GM21367 (cell line): ENCODE measurements at regions not wholly inside any gene's neighbourhood (a gene's known extent, or its start where the extent isn't known, plus 50 kb on each side); places are given as distances from the start of the nearest gene placed in this dataset.

Experiments
- ATAC-seq: cut with Tn5 transposase; IDR thresholded peaks from one replicate; pipeline ENCODE4 v1.9.1; 2021; ENCODE audit not compliant: unreplicated experiment

DNA sequence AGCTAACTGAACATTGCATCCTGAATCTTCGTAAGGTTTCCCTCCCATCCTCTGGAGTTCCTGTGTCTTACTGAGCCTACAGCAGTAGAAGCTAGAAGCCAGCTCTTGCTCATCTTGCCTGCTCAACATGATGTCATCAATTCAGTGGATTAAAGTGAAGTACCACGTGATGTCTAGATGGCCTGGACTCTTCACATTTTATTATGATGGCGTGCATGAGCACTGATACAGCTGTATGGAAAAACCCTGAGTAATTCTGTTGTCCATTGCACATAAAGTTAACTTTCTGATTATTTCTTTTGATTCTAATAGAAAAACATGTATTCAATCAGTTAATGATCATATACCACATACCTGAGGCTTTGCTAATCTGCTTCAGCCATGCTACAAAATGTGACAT lies 2387.7 kb upstream of the TENM3 start:
- no peak for ATAC-seq

DNA sequence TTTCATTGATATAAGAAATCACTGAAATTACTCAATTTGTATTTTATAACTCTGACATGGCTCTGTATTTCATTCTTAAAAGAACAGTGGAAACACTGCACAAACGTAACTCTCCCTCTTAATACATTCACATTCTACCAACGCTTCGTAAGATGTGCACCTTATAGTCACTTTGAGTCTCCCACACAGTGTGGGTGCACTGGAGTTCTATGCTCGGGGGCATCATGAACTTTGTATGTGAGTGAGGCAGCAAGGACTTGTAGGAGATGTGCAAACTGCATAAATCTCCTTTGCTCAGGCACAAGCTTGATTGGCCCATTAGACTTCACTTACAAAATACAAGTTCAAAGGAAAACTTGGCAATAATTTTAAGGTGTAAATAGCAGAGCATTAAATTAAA lies 2385.0 kb upstream of the TENM3 start:
- ATAC-seq = no peak

- ATAC-seq = peak; percentile 98
Measured at GRCh38 chr4:179867300-179867878, 2375.8 kb upstream of the TENM3 start.

DNA sequence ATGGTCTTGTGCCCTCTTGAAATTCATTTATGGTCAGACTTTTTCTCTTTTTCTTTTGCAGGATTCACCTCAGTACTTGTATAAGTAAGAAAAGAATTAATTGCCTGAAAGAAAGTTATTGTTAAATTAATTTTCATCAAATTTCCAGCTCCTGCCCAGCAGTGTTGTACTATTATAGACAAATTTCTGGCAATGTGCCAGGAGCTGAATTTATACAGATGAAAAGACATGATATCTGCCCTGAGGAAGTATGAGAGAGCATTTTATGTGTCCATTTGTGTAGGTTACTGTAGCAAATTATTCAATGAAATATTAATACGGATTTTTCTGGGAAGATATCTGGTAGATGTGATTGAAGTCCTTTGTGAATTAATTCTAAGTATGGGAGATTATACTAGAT lies 2371.5 kb upstream of the TENM3 start:
- ATAC-seq = no peak

- ATAC-seq = no peak
Measured at GRCh38 chr4:179872755-179873154, 2370.4 kb upstream of the TENM3 start.

DNA sequence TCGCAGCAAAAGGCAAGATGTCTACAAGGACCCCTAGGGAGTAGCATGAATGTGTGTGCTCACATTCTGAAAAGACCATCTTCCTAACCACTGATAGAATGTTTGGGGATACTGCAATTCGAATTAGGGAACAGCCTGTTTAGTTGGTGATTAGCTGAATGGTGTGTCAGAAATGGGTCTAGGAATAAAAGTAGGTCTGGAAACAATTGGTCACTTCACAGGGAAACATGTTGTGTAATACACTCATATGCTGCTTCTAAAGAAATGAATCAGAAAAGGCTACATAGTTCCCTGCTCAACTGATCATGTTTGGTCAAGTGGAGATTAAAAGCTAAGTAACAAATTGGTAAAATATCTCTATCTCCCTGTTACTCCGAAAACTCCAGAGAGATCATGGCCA lies 2362.4 kb upstream of the TENM3 start:
- no peak for ATAC-seq

DNA sequence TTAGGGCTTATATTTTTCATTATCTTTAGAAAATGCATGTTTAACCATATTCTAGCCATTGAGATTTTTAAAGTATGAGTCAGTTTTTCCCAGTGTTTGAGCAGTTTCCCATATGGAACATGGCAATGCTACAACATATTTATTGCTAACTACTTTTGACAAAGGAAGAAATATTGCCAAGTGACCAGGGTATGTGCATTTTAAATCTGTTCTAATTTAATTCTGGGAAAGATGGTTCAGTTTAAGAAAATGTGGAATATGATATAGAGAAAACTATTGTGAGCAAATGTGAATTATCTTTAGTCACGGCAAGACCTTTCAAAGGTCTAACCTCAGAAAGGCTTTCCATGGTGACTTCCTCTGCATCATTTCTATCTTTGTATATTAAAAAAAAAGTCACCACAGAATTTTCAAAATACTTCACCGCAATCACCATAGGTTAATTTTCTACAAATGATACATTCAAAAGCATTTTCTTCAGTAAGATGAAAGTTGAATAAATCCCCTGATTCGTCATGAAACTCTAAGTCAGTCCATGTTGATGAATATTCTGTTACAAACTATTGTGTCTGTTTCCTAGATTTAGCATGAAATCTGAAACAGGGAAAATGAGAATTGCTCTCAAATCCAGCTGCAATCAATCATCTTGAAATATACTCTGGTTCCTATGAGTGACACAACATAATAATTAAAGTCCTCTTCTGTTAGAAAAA lies 2349.0 kb upstream of the TENM3 start:
- ATAC-seq = no peak

DNA sequence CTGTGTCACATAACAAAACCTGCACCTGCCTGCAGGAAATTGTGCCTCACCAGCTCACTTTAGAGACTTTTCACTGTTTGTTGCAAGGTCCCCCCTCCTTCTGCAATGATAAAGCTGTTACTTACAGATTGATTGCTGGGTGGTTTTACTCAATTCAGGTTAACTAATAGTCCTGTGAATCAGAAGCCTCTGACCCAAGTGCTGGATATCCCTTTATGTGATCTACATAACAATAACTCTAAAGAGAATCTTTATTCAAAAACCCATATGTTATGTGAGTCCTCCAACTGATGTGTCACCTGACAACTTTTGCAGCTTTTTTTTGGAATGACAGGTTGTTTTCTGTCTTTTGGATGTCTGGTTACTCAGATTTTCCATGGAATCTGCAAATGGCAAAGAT lies 2323.6 kb upstream of the TENM3 start:
- no peak for ATAC-seq

- no peak for ATAC-seq
Measured at GRCh38 chr4:179927473-179927872, 2315.7 kb upstream of the TENM3 start.

GRCh38 chr4:179941911-179942310 lies 2301.3 kb upstream of the TENM3 start:
- ATAC-seq = no peak

DNA sequence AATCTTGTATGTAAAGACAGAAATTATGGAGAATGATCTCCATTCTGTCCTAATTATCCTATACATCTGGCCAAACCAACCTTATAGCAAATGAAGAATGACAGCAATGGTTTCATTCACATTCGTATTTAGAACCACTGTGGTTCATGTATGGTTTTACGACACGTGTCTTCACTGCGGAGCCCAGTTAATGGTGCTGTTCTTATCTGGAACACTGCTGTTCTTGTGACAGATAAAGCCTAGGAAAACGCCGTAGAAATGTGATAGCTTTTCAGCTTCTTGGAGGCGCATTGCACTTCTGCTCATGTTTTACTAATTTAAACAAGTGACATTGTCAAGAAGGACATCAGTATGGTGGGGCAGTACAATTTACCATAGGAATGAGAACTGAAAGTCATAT lies 2266.4 kb upstream of the TENM3 start:
- no peak for ATAC-seq

- no peak for ATAC-seq
Measured at GRCh38 chr4:179977378-179977777, 2265.8 kb upstream of the TENM3 start.

- ATAC-seq = no peak
Measured at GRCh38 chr4:179981161-179981560, 2262.0 kb upstream of the TENM3 start.

DNA sequence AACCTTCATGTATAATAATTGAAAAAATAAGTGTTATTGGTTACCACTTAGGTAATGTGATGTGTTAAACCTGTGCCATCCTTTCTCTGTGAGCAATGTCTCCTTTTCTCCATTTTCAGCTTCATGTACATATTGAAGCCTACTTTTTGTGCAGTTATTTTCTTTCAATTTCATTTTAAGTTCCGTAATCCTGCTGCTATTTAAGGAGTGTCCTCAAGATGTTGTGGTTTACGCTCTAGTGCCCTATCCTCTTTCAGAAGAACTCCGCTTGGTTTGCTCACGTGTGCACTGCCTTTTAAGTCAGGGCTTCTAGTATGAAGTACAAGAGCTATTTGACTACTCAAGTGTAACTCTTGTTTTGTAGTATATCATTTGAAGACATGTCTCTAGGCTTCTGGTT lies 2253.2 kb upstream of the TENM3 start:
- peak; percentile 100 for ATAC-seq

DNA sequence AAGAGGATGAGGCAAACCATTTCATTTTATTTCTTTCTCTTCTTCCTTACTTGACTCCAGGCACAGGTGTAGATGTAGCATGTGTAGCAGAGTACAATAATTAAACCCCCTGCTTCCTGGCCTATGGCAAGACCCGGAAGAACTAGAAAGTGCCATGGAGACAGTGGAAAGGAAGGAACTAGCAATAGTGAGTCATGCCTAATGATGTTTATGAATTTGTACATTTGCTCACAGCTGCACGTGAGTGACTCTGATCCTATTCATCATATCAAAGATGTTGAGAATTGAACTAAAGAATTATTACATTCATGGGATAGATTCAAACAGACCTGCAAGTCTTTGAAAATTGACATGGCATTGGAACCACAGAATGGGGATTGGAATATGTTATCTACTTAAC lies 2233.9 kb upstream of the TENM3 start:
- no peak for ATAC-seq

DNA sequence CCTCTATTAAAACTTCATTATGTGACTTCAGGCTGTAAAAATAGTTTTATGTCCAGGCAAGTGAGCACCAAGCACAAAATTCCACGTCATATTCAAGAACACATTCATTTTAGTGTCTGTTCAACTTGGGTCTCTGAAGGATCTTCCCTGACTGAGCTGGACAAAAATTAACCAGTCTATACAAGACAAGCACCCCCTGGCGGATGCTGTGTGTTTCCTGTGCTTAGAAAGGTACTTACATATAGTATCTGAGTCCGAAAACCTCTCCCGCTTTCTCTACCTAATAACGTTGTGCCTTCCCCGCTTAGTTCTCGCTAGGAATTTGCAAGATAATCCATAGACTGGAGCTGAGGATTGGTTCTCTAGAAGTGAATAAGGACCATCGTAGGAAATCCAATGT lies 2214.5 kb upstream of the TENM3 start:
- peak; percentile 69 for ATAC-seq

GRCh38 chr4:180031330-180031729 lies 2211.9 kb upstream of the TENM3 start:
- ATAC-seq = no peak

- no peak for ATAC-seq
Measured at GRCh38 chr4:180041576-180041975, 2201.6 kb upstream of the TENM3 start.

DNA sequence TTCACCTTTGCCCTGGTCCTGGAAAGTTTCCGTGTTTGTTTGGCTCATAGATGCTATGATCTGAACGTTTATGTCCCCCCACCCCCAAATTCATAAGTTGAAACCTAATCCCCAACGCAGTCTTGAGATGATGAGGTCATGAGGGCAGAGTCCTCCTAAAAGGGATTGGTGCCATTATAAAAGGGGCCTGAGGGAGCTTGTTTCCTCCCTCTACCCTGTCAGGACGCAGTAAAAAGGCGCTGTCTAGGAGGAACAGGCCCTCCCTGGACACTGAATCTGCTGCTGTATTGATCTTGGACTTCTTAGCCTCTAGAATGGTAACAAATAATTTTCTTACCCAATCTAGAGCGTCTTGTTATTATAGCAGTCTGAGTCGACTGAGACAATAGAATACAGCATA lies 2190.6 kb upstream of the TENM3 start:
- no peak for ATAC-seq

- ATAC-seq = no peak
Measured at GRCh38 chr4:180054291-180054690, 2188.9 kb upstream of the TENM3 start.

- no peak for ATAC-seq
Measured at GRCh38 chr4:180057299-180057721, 2185.9 kb upstream of the TENM3 start.

DNA sequence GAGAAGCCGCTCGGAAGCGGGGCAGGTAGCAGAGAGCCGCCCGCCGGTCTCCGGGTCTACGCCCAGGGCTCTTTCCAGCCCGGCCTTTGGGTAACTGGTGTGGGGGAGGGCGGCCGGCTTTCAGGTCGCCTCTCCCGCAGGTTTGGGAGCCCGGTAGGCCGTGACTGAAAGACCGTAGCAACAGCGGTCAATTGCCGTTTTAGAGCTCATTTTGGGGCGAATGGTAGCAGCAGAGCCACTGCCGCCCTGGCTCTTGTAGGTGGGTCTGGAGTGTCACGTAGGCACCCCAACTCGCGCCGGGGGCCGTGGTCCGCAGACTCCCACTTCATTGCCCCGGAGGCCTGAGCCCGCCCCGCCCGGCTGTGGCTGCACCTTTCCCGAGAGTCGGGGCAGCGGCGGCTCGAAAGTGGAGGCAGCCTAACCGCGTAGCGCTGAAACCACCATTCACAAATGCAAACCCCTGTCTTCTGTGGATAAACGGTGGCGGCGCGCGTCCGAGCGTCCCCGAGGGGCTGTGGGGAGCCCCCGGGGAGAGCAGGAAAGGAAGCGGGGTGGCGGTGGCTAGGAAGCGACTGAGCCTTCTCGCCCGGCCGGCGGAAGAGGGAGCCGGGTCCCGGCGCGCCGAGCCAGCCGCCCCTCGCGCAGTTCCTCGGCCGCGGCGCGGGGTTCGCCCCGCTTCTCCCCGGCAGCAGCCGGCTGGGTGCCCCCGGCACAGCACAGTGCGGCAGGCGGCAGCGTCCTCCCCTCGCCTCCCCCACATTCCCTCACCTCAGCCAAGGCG lies 2185.1 kb upstream of the TENM3 start:
- ATAC-seq = peak; percentile 65
